Bronchial epithelial cell (primary cell): ENCODE measurements at regions not wholly inside any gene's neighbourhood (a gene's known extent, or its start where the extent isn't known, plus 50 kb on each side); places are given as distances from the start of the nearest gene placed in this dataset.
A peak's percentile ranks its signal among the peaks of the same experiment; 100 is the strongest.

Experiments used
- DNase-seq: peaks from one replicate; pipeline ENCODE4 v3.0.0-alpha.2; 2010; ENCODE audit warnings: low read depth
- FAIRE-seq: peaks from 2 replicates; lab custom pipeline; 2011; peaks lifted over from hg19 to GRCh38; lab: Jason Lieb, UNC
- H3K27me3 ChIP-seq: 2 replicates; pipeline ENCODE4 v1.5.1; 2011; ENCODE audit warnings: low read length; ENCODE audit not compliant: control insufficient read depth, insufficient read depth
- H3K36me3 ChIP-seq: 2 replicates; pipeline ENCODE4 v1.5.1; 2011; ENCODE audit warnings: low read length; ENCODE audit not compliant: control insufficient read depth, insufficient read depth
- H3K4me3 ChIP-seq: 2 replicates; pipeline ENCODE4 v1.5.1; 2011; ENCODE audit warnings: mild to moderate bottlenecking, low read depth, low read length, control low read depth
- CTCF ChIP-seq: IDR thresholded peaks from 2 replicates; pipeline ENCODE4 v1.5.1; 2011; ENCODE audit warnings: mild to moderate bottlenecking, moderate library complexity, low read length, control low read depth, inconsistent platforms; ENCODE audit not compliant: insufficient read depth, severe bottlenecking

- no peak for FAIRE-seq
- H3K36me3 ChIP-seq, result no peaks in the 10 kb centered on the region
These were observed 287.4 kb upstream of the FMN2 start for GRCh38 chr1:239804266-239804665.

GRCh38 chr1:239805042-239805441 is 286.6 kb upstream of the FMN2 start:
- DNase-seq, result no peak

More at GRCh38 chr1:239804266-239804665, 287.4 kb upstream of the FMN2 start:
- TF ChIP-seq CTCF, result no peak
- Histone ChIP-seq H3K4me3 (no peak overlapping the region), H3K27me3 (no peaks in the 10 kb centered on the region)
- no peak for DNase-seq

GRCh38 chr1:239805851-239806772 is 285.6 kb upstream of the FMN2 start:
- FAIRE-seq (peak; percentile 32), DNase-seq (no peak)
- Histone ChIP-seq H3K36me3 (no peaks in the 10 kb centered on the region), H3K27me3 (no peaks in the 10 kb centered on the region), H3K4me3 (no peak overlapping the region)
- no peak for TF ChIP-seq CTCF

More at GRCh38 chr1:239805042-239805441, 286.6 kb upstream of the FMN2 start:
- no peaks in the 10 kb centered on the region for H3K27me3 ChIP-seq
- H3K36me3 ChIP-seq, result no peaks in the 10 kb centered on the region
- no peak for FAIRE-seq
- no peak for TF ChIP-seq CTCF
- no peak overlapping the region for H3K4me3 ChIP-seq

GRCh38 chr1:239806897-239807296 is 284.8 kb upstream of the FMN2 start:
- FAIRE-seq (no peak), DNase-seq (no peak)
- no peaks in the 10 kb centered on the region for H3K36me3 ChIP-seq
- no peak overlapping the region for H3K4me3 ChIP-seq
- no peak for TF ChIP-seq CTCF
- no peaks in the 10 kb centered on the region for H3K27me3 ChIP-seq

- no peak for TF ChIP-seq CTCF
- FAIRE-seq, result no peak
These were observed 284.3 kb upstream of the FMN2 start for GRCh38 chr1:239807361-239807760.

More at GRCh38 chr1:239807361-239807760, 284.3 kb upstream of the FMN2 start:
- Histone ChIP-seq H3K4me3 (no peak overlapping the region), H3K27me3 (no peaks in the 10 kb centered on the region), H3K36me3 (no peaks in the 10 kb centered on the region)
- DNase-seq, result no peak
